Activated CD4-positive, CD25-positive, alpha-beta regulatory T cell treated with anti-CD3 and anti-CD28 coated beads, Interleukin-2, amount 50 U/mL, for 16 hours (primary cell): ENCODE measurements at regions not wholly inside any gene's neighbourhood (a gene's known extent, or its start where the extent isn't known, plus 50 kb on each side); places are given as distances from the start of the nearest gene placed in this dataset.

Experiments
- DNase-seq: peaks from one replicate; pipeline ENCODE4 v3.0.0-alpha.2; 2020; ENCODE audit warnings: low read depth, low spot score

- DNase-seq, result no peak
Measured at GRCh38 chr5:73291873-73292272, 118.9 kb downstream of the TMEM174 start.

DNA sequence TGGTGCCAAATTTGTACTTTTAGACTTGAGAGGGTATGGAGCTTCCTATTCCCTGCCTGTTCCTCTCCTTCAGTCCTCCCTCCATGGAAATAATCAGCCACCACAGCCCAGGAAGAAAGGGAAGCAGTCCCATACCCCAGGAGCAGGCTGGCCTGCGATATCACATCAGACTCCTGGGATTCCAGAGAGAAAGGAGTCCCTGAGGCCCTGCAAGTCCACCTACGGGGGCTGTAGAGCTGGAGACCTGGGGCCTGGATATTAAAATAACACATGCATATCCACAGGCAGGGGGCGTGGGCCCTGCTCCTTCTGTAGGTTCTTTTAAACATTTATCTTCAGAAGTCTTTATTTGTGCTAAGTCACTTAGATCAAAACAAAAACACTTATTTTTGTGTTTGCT is 117.2 kb downstream of the TMEM174 start:
- DNase-seq, result no peak

- DNase-seq, result no peak
Measured at GRCh38 chr5:73288803-73289720, 116.1 kb downstream of the TMEM174 start.

DNA sequence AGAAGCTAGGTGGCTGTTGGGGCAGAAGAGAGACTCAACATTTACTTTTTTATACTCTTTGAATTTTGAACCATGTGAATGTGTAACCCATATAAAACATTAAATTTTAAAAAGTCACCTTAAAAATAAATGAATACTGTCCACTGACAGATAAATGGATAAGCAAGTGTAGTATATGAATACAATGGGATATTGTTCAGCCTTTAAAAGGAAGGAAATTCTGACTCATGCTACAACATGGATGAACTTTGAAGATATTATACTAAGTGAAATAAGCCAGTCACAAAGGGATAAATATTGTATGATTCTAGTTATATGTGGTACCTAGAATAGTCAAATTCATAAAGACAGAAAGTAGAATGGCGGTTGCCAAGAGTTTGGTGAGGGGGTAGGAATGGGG is 113.9 kb downstream of the TMEM174 start:
- no peak for DNase-seq

DNA sequence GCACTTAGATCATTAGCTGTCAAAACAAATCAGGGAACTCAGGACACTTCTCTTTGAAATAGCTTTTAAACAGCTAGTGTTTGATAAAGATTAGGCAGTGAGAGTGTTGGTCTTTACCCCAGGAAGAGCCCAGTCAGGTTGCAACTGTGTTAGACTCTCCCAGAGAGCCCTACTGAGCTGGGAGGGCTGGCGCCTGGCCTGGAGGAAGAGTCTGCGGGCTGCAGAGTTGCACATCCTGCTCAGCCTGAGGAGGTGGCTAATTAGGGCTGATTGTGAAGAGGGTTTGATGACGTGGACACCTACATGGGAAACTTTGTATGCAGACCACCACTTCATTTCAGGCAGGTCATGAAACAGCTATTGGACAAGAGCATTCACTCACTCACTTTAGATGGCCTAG is 112.0 kb downstream of the TMEM174 start:
- no peak for DNase-seq

DNA sequence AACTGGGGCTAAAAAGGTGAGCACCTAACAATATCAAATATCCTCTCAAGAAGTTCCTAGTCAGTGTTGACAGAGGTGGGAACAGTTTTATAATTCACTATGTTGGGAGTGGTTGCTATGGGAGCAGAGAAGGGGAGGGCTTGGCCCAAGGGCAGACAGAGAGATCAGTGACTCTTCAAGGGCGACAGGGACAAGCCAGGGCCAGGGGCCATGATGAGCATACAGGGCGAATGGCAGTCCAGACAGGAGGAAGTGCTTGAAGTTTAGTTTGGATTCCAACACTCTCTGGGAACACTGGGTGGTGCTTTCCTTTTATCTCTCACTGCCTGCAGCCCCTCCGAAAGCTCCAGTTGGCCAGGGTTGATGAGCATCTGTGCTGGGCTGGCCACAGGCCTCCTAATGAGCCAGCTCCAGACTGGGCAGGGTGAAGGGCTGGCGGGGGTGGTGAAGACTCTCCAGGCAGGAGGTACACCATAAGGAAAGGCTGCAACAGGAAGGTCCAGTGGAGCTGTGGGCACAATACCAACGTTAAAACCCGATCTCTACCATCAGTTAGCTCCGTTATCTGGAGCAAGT is 111.3 kb downstream of the TMEM174 start:
- DNase-seq, result no peak

- DNase-seq, result no peak
Measured at GRCh38 chr5:73282923-73283322, 109.9 kb downstream of the TMEM174 start.

DNA sequence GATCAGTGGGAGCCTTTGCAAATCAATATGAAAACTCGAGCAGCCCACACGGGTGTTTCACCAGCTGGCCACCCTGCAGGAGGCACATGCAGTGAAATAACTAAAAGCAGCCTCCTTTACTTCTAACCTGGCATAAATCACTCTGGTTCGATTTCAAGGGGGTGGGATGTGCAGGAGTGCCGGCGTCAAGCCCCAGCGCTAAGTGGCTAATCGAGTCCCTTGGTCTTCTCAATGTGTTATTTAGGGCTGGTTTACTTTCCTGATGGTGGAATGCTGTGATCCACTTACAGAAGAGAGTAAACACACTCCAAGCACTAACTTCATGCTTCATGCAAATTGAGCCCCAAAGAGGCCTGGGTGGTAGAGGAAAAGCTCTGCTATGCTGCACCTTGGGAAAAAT is 109.4 kb downstream of the TMEM174 start:
- no peak for DNase-seq

DNA sequence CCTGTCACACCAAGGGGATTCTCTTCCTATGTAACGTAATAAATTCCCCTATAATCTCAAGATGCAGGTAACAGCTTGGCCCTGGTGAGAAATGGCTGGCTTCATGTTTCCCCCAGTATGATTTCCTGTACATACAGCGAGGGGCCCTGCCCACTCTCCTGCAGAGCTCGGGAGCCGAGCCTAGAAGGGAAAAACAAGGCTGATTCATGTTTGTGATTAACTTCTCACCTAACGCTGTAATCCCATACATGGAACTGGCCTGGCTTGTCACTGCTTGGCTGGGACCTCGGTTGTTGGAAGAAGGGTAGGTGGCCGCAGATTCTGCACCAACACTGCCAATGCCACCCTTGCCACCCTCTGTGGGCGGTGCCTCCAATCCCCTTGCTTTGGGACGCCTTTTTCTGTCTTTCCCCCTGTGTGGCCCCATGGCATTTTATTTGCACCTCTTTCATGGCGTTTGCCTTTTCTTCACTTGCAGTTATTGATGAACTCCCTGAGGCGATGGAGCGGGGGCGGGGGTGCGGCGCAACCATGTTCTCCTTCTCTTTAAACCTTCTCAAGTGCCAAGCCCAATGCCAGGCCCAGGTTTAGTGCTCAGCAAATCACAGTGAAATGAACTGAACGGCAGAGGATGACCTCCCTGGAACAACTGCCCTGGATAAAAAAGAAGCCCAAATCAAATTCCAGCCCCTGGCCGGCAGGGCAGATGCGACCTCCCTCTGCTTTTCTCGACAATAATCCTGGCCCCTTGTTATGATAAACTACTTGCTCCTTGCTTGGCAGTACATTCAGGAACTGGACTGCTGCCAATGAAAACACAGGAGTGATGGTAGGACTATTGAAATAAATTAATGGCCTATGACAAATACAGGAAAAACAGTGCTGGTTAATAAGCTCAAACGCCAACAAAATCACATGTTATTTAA is 108.1 kb downstream of the TMEM174 start:
- DNase-seq, result no peak

GRCh38 chr5:73280386-73280785 is 107.4 kb downstream of the TMEM174 start:
- DNase-seq, result no peak

GRCh38 chr5:73279805-73280204 is 106.8 kb downstream of the TMEM174 start:
- DNase-seq, result no peak

- DNase-seq, result no peak
Measured at GRCh38 chr5:73278693-73279092, 105.7 kb downstream of the TMEM174 start.

GRCh38 chr5:73274881-73275663 is 102.1 kb downstream of the TMEM174 start:
- no peak for DNase-seq

DNA sequence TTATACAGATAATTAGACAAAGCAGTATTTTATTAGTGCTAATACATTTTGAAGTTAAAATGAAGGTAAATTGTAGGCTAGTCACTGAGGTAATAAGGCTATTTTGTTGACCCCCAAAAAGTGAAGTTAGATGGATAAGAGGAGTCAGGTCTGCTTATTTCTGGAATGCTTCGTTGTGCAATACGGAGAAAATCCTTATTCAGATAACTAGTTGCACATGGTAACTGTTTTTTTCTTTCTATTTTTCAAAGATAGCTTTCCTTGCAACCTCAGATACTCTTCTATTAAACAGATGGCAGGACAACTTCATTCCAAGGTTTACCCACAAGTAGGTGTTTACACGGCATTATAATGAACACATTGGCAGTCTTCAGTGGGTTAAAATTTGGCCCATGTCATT is 101.1 kb downstream of the TMEM174 start:
- DNase-seq, result no peak

GRCh38 chr5:73273379-73274050 is 100.5 kb downstream of the TMEM174 start:
- no peak for DNase-seq

GRCh38 chr5:73272351-73272750 is 99.4 kb downstream of the TMEM174 start:
- DNase-seq, result no peak

- no peak for DNase-seq
Measured at GRCh38 chr5:73268826-73269225, 95.8 kb downstream of the TMEM174 start.

GRCh38 chr5:73267766-73268435 is 94.9 kb downstream of the TMEM174 start:
- DNase-seq, result no peak

GRCh38 chr5:73266925-73267765 is 94.2 kb downstream of the TMEM174 start:
- DNase-seq, result no peak
